GM18858 (cell line): ENCODE measurements at regions not wholly inside any gene's neighbourhood (a gene's known extent, or its start where the extent isn't known, plus 50 kb on each side); places are given as distances from the start of the nearest gene placed in this dataset.

Source experiments
- ATAC-seq: cut with Tn5 transposase; IDR thresholded peaks from one replicate; pipeline ENCODE4 v1.9.1; 2021; ENCODE audit not compliant: unreplicated experiment

GRCh38 chr2:17085546-17086202 lies 420.0 kb upstream of the CYRIA start:
- no peak for ATAC-seq

GRCh38 chr2:17084877-17085276 lies 419.2 kb upstream of the CYRIA start:
- ATAC-seq = no peak

GRCh38 chr2:17083902-17084301 lies 418.3 kb upstream of the CYRIA start:
- no peak for ATAC-seq

GRCh38 chr2:17079262-17079661 lies 413.6 kb upstream of the CYRIA start:
- no peak for ATAC-seq

- no peak for ATAC-seq
Measured at GRCh38 chr2:17076533-17076932, 410.9 kb upstream of the CYRIA start.

GRCh38 chr2:17070711-17071110 lies 405.1 kb upstream of the CYRIA start:
- no peak for ATAC-seq

- ATAC-seq = no peak
Measured at GRCh38 chr2:17069564-17069963, 403.9 kb upstream of the CYRIA start.

- no peak for ATAC-seq
Measured at GRCh38 chr2:17068021-17068420, 402.4 kb upstream of the CYRIA start.

- ATAC-seq = no peak
Measured at GRCh38 chr2:17065536-17065935, 399.9 kb upstream of the CYRIA start.

GRCh38 chr2:17061028-17061427 lies 395.4 kb upstream of the CYRIA start:
- no peak for ATAC-seq

GRCh38 chr2:17059458-17059857 lies 393.8 kb upstream of the CYRIA start:
- no peak for ATAC-seq

GRCh38 chr2:17058772-17059402 lies 393.3 kb upstream of the CYRIA start:
- no peak for ATAC-seq

- no peak for ATAC-seq
Measured at GRCh38 chr2:17057109-17058017, 391.7 kb upstream of the CYRIA start.

- ATAC-seq = no peak
Measured at GRCh38 chr2:17056236-17056635, 390.6 kb upstream of the CYRIA start.

- no peak for ATAC-seq
Measured at GRCh38 chr2:17052001-17052400, 386.4 kb upstream of the CYRIA start.

- ATAC-seq = no peak
Measured at GRCh38 chr2:17051538-17051937, 385.9 kb upstream of the CYRIA start.

GRCh38 chr2:17043173-17043572 lies 377.5 kb upstream of the CYRIA start:
- ATAC-seq = no peak

- ATAC-seq = no peak
Measured at GRCh38 chr2:17036361-17036760, 370.7 kb upstream of the CYRIA start.

GRCh38 chr2:17035010-17035409 lies 369.4 kb upstream of the CYRIA start:
- ATAC-seq = no peak

GRCh38 chr2:17030047-17030446 lies 364.4 kb upstream of the CYRIA start:
- no peak for ATAC-seq

- ATAC-seq = no peak
Measured at GRCh38 chr2:17012297-17012696, 346.7 kb upstream of the CYRIA start.

- no peak for ATAC-seq
Measured at GRCh38 chr2:17010104-17010503, 344.5 kb upstream of the CYRIA start.
